Left ventricle myocardium inferior (tissue), 1 donor: ENCODE measurements at regions not wholly inside any gene's neighbourhood (a gene's known extent, or its start where the extent isn't known, plus 50 kb on each side); places are given as distances from the start of the nearest gene placed in this dataset.

Experiments used
- DNase-seq: peaks from one replicate; pipeline ENCODE4 v3.0.0-alpha.2; 2020
- H3K27ac ChIP-seq: fragments of 200-600 bp; replicated peaks from 2 replicates; pipeline ENCODE4 v1.8.0; 2021
- H3K27me3 ChIP-seq: fragments of 200-600 bp; 2 replicates; pipeline ENCODE4 v1.8.0; 2021; ENCODE audit warnings: low read depth
- H3K36me3 ChIP-seq: fragments of 200-600 bp; 2 replicates; pipeline ENCODE4 v1.8.0; 2021
- H3K4me1 ChIP-seq: fragments of 200-600 bp; 2 replicates; pipeline ENCODE4 v1.8.0; 2021
- H3K4me3 ChIP-seq: fragments of 200-600 bp; 2 replicates; pipeline ENCODE4 v1.8.0; 2021; ENCODE audit warnings: mild to moderate bottlenecking, moderate library complexity
- H3K9me3 ChIP-seq: fragments of 200-600 bp; replicated peaks from 2 replicates; pipeline ENCODE4 v1.8.0; 2021
- intact Hi-C: fragments of 100-400 bp; cut with micrococcal nuclease; formaldehyde crosslinking; loops from one replicate; pipeline ENCODE4 v1.11.0; 2022
- TF ChIP-seq, protein P1 (sequence below): fragments of 200-600 bp; IDR thresholded peaks from 2 replicates; pipeline ENCODE4 v1.8.0; 2021; ENCODE audit warnings: antibody characterized with exemption, mild to moderate bottlenecking, borderline replicate concordance
- donor health status: DM: no; HTN: yes; CAD: no; lungs with severe emphysema.

DNA sequence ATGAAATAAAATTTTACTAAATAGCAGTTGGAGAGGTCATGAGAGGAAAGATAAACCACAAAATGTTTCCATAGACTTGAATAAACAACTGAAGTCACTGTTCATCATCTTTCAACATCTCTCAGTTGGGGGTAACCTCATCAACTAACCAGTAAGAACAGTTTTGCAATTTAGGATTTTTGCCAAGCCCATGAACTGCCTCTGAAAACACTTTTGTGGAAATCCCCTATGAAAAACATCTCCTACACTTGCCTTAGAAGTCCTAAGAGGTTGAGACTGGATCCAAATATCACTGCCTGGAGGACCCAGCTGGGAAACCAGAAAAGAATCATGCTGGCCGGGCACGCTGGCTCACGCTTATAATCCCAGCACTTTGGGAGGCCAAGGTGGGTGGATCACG, 273.1 kb downstream of the C12orf50 start:
- intact Hi-C loops: no loop called here
- H3K4me1 ChIP-seq: no peaks in the 10 kb centered on the region
- TF ChIP-seq, protein P1, sequence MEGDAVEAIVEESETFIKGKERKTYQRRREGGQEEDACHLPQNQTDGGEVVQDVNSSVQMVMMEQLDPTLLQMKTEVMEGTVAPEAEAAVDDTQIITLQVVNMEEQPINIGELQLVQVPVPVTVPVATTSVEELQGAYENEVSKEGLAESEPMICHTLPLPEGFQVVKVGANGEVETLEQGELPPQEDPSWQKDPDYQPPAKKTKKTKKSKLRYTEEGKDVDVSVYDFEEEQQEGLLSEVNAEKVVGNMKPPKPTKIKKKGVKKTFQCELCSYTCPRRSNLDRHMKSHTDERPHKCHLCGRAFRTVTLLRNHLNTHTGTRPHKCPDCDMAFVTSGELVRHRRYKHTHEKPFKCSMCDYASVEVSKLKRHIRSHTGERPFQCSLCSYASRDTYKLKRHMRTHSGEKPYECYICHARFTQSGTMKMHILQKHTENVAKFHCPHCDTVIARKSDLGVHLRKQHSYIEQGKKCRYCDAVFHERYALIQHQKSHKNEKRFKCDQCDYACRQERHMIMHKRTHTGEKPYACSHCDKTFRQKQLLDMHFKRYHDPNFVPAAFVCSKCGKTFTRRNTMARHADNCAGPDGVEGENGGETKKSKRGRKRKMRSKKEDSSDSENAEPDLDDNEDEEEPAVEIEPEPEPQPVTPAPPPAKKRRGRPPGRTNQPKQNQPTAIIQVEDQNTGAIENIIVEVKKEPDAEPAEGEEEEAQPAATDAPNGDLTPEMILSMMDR: no peak

DNA sequence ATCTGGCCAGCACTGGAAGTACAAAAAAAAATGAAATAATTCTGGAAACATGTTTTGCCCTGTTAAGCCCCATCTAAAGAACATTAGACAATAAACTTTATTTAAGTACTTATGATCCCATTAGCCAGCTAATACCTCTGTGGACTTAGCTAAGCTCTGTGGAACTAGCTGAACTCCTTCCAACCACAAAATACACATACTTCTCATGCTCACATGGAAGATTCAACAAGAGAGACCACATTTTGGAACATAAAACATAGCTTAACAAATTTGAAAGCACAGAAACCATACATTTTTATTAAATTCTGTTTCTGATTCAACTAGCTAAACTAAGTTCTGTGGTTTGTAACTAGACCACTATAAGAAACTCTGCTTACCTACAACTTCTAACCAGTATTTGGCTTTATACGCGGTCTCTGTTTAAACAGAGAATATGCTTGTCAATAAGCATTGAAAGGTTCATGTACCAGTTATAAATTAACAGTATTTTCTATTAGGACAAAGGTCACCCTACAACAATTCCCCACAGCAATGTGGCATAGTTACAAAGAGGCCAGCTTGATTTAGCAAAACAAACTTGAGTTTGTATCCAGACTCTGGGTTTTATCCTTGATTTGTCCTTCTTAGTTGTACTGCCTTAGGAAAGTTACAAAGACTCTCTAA, 300.1 kb downstream of the C12orf50 start:
- Histone ChIP-seq H3K27ac (no peak overlapping the region), H3K36me3 (no peaks in the 10 kb centered on the region), H3K4me1 (no peaks in the 10 kb centered on the region), H3K9me3 (no peaks in the 10 kb centered on the region), H3K27me3 (no peaks in the 10 kb centered on the region), H3K4me3 (no peak overlapping the region)
- intact Hi-C loops: no loop called here
- no peak for DNase-seq
- TF ChIP-seq, protein P1: no peak

More for the DNA sequence above, 273.1 kb downstream of the C12orf50 start:
- no peak overlapping the region for H3K4me3 ChIP-seq
- DNase-seq: no peak
- H3K27ac ChIP-seq: no peak overlapping the region
- no peaks in the 10 kb centered on the region for H3K9me3 ChIP-seq
- H3K36me3 ChIP-seq: no peaks in the 10 kb centered on the region
- H3K27me3 ChIP-seq: no peaks in the 10 kb centered on the region

DNA sequence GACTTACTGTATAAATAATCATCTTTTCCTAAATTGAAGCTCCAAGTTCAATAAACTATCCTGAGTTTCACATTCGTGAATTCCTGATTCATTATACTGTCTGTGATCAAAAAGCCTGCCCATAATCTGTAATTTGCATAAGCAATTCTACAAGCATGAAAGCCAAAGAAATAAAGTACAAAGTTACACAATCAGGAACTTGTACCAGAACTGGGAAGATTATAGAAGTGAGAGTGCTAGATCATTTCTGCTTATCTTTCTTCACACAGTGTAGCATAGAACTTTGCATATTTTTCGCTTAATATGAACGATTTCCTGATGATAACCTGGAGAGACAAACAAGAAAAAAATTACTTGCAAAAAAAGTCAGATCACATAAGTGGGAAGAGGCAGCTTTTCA, 308.2 kb downstream of the C12orf50 start:
- Histone ChIP-seq H3K36me3 (no peaks in the 10 kb centered on the region), H3K9me3 (peaks cover 14% of the 10 kb centered on the region), H3K4me3 (no peak overlapping the region), H3K27me3 (no peaks in the 10 kb centered on the region), H3K4me1 (no peaks in the 10 kb centered on the region), H3K27ac (no peak overlapping the region)
- no peak for DNase-seq
- intact Hi-C loops: no loop called here
- TF ChIP-seq, protein P1: no peak

DNA sequence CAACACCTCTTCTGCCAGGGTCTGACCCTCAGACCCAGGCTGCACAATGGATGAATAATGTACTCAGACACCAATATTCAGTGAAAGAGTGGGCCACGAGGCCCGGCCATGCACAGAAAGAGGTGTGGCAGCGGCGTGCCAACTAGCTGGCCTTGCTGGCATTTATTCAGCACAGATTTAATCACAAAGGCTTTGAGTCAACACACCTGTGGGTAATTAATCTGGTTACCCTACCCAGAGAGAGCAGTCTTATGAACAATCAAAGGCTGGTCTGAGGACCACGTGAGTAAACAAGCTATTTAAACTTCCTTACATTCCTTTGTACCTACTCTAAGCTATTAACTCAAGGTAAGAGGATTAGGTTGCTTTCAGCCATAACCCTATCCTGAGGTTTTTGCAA, 324.8 kb downstream of the C12orf50 start:
- TF ChIP-seq, protein P1: no peak
- Histone ChIP-seq H3K27me3 (no peaks in the 10 kb centered on the region), H3K27ac (no peak overlapping the region), H3K9me3 (peaks cover 26% of the 10 kb centered on the region), H3K4me3 (no peak overlapping the region), H3K36me3 (no peaks in the 10 kb centered on the region), H3K4me1 (no peaks in the 10 kb centered on the region)
- no peak for DNase-seq
- intact Hi-C loops: no loop called here

DNA sequence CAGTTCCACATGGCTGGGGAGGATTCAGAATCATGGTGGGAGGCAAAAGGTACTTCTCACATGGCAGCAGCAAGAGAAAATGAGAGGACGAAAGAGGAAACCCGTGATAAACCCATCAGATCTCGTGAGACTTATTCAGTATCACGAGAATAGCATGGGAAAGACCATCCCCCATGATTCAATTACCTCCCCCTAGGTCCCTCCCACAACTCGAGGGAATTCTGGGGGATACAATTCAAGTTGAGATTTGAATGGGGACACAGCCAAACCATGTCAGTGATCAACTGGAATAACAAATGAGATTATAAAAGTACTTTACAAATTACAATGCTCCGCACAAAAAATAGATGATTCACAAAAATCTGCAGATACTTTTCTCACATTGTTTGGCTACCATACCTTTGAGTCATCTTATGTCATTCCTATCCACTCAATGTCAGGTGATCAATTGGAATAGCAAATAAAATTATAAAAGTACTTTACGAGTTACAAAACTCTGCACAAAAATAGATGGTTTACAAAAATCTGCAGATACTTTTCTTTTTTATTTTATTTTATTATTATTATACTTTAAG, 338.9 kb downstream of the C12orf50 start:
- H3K4me1 ChIP-seq: no peaks in the 10 kb centered on the region
- no peak overlapping the region for H3K4me3 ChIP-seq

More for the DNA sequence above, 338.9 kb downstream of the C12orf50 start:
- H3K9me3 ChIP-seq: no peaks in the 10 kb centered on the region
- no peaks in the 10 kb centered on the region for H3K27me3 ChIP-seq
- no peak overlapping the region for H3K27ac ChIP-seq
- H3K36me3 ChIP-seq: no peaks in the 10 kb centered on the region
- no peak for DNase-seq
- TF ChIP-seq, protein P1: no peak
- intact Hi-C loops: no loop called here
